Subcutaneous abdominal adipose tissue (tissue), 5 donors: ENCODE measurements at regions not wholly inside any gene's neighbourhood (a gene's known extent, or its start where the extent isn't known, plus 50 kb on each side); places are given as distances from the start of the nearest gene placed in this dataset.
"Not testable (repeated sequence)": the region's sequence is repeated elsewhere in the genome, so short reads cannot be mapped to it uniquely, and the experiment has no call there.

Experiments
- H3K27ac ChIP-seq: one replicate; pipeline ENCODE4 v1.7.0; 2013; ENCODE audit warnings: low read depth, mild to moderate bottlenecking, inconsistent platforms, low read length, moderate library complexity
- H3K27me3 ChIP-seq, 5 donors: one replicate each; pipeline ENCODE4 v1.7.0; 2013; ENCODE audit warnings: low read length in 5 of 5, inconsistent platforms in 1 of 5; ENCODE audit not compliant: control insufficient read depth in 5 of 5, insufficient read depth in 4 of 5
- H3K36me3 ChIP-seq, 5 donors: one replicate each; pipeline ENCODE4 v1.7.0; 2013; ENCODE audit warnings: low read length in 5 of 5; ENCODE audit not compliant: control insufficient read depth in 5 of 5, insufficient read depth in 5 of 5
- H3K4me1 ChIP-seq, 5 donors: one replicate each; pipeline ENCODE4 v1.7.0; 2013; ENCODE audit warnings: low read length in 5 of 5, mild to moderate bottlenecking in 3 of 5, moderate library complexity in 1 of 5; ENCODE audit not compliant: control insufficient read depth in 5 of 5, insufficient read depth in 5 of 5
- H3K4me3 ChIP-seq, 5 donors: one replicate each; pipeline ENCODE4 v1.7.0; 2013; ENCODE audit warnings: low read length in 5 of 5, low read depth in 1 of 5
- H3K9ac ChIP-seq, 5 donors: one replicate each; pipeline ENCODE4 v1.7.0; 2013; ENCODE audit warnings: low read length in 5 of 5, mild to moderate bottlenecking in 4 of 5, moderate library complexity in 3 of 5
- H3K9me3 ChIP-seq, 5 donors: one replicate each; pipeline ENCODE4 v1.7.0; 2013; ENCODE audit warnings: low read length in 5 of 5; ENCODE audit not compliant: control insufficient read depth in 5 of 5
- donor health status: healthy.
- donor health status: healthy.
- donor health status: healthy.
- donor health status: healthy.
- donor health status: healthy.

- Histone ChIP-seq H3K9me3 (no peaks in the 10 kb centered on the region), H3K4me3 (no peak overlapping the region), H3K27ac (no peak overlapping the region), H3K27me3 (no peaks in the 10 kb centered on the region), H3K4me1 (no peaks in the 10 kb centered on the region), H3K36me3 (no peaks in the 10 kb centered on the region), H3K9ac (no peak overlapping the region)
Measured at GRCh38 chr6:144630857-144631256, 345.7 kb downstream of the UTRN start.

GRCh38 chr6:144632266-144632665 is 347.1 kb downstream of the UTRN start:
- Histone ChIP-seq H3K27ac (no peak overlapping the region), H3K36me3 (no peaks in the 10 kb centered on the region)

GRCh38 chr6:144633886-144634285 is 348.8 kb downstream of the UTRN start:
- H3K27ac ChIP-seq = no peak overlapping the region
- no peaks in the 10 kb centered on the region for H3K36me3 ChIP-seq
- no peaks in the 10 kb centered on the region for H3K27me3 ChIP-seq
- no peak overlapping the region for H3K4me3 ChIP-seq
- H3K9me3 ChIP-seq = no peaks in the 10 kb centered on the region
- H3K9ac ChIP-seq = no peak overlapping the region
- H3K4me1 ChIP-seq = peaks cover 0 to 11% (median 0%) of the 10 kb centered on the region in 5 donors

More at GRCh38 chr6:144632266-144632665, 347.1 kb downstream of the UTRN start:
- H3K9ac ChIP-seq = no peak overlapping the region
- no peak overlapping the region for H3K4me3 ChIP-seq
- H3K4me1 ChIP-seq = no peaks in the 10 kb centered on the region
- no peaks in the 10 kb centered on the region for H3K27me3 ChIP-seq
- H3K9me3 ChIP-seq = no peaks in the 10 kb centered on the region

GRCh38 chr6:144634371-144634770 is 349.2 kb downstream of the UTRN start:
- Histone ChIP-seq H3K9ac (no peak overlapping the region), H3K36me3 (no peaks in the 10 kb centered on the region), H3K4me3 (no peak overlapping the region), H3K27me3 (no peaks in the 10 kb centered on the region), H3K9me3 (no peaks in the 10 kb centered on the region), H3K27ac (no peak overlapping the region), H3K4me1 (peaks cover 0 to 11% (median 0%) of the 10 kb centered on the region in 5 donors)

- Histone ChIP-seq H3K4me1 (peaks cover 0 to 11% (median 0%) of the 10 kb centered on the region in 5 donors), H3K9me3 (no peaks in the 10 kb centered on the region), H3K27me3 (no peaks in the 10 kb centered on the region), H3K36me3 (no peaks in the 10 kb centered on the region), H3K9ac (no peak overlapping the region), H3K27ac (no peak overlapping the region), H3K4me3 (no peak overlapping the region)
Measured at GRCh38 chr6:144635051-144635450, 349.9 kb downstream of the UTRN start.

GRCh38 chr6:144636025-144636424 is 350.9 kb downstream of the UTRN start:
- not testable (repeated sequence) for H3K4me3 ChIP-seq, H3K27me3 ChIP-seq

GRCh38 chr6:144637541-144637940 is 352.4 kb downstream of the UTRN start:
- H3K27me3 ChIP-seq = no peaks in the 10 kb centered on the region
- H3K4me1 ChIP-seq = peaks cover 0 to 11% (median 0%) of the 10 kb centered on the region in 5 donors
- no peak overlapping the region for H3K4me3 ChIP-seq
- no peaks in the 10 kb centered on the region for H3K36me3 ChIP-seq
- H3K27ac ChIP-seq = no peak overlapping the region
- no peaks in the 10 kb centered on the region for H3K9me3 ChIP-seq
- no peak overlapping the region for H3K9ac ChIP-seq

More at GRCh38 chr6:144636025-144636424, 350.9 kb downstream of the UTRN start:
- H3K36me3 ChIP-seq, H3K9ac ChIP-seq, H3K27ac ChIP-seq, H3K9me3 ChIP-seq: not testable (repeated sequence)
- H3K4me1 ChIP-seq = peaks cover 0 to 11% (median 0%) of the 10 kb centered on the region in 5 donors

GRCh38 chr6:144639654-144640053 is 354.5 kb downstream of the UTRN start:
- H3K9ac ChIP-seq = no peak overlapping the region
- no peaks in the 10 kb centered on the region for H3K9me3 ChIP-seq
- no peaks in the 10 kb centered on the region for H3K36me3 ChIP-seq
- peaks cover 0 to 11% (median 0%) of the 10 kb centered on the region in 5 donors for H3K4me1 ChIP-seq
- H3K4me3 ChIP-seq = no peak overlapping the region
- no peaks in the 10 kb centered on the region for H3K27me3 ChIP-seq
- no peak overlapping the region for H3K27ac ChIP-seq

- Histone ChIP-seq H3K4me3 (no peak overlapping the region), H3K36me3 (no peaks in the 10 kb centered on the region), H3K4me1 (peaks cover 0 to 11% (median 0%) of the 10 kb centered on the region in 5 donors), H3K9ac (no peak overlapping the region), H3K27ac (no peak overlapping the region), H3K9me3 (no peaks in the 10 kb centered on the region), H3K27me3 (no peaks in the 10 kb centered on the region)
Measured at GRCh38 chr6:144641286-144641685, 356.2 kb downstream of the UTRN start.

GRCh38 chr6:144644776-144645175 is 359.6 kb downstream of the UTRN start:
- Histone ChIP-seq H3K4me3 (no peak overlapping the region), H3K9me3 (no peaks in the 10 kb centered on the region), H3K27me3 (no peaks in the 10 kb centered on the region), H3K9ac (no peak overlapping the region), H3K36me3 (no peaks in the 10 kb centered on the region), H3K27ac (no peak overlapping the region), H3K4me1 (no peaks in the 10 kb centered on the region)
